GM23248 (cell line): ENCODE measurements at regions not wholly inside any gene's neighbourhood (a gene's known extent, or its start where the extent isn't known, plus 50 kb on each side); places are given as distances from the start of the nearest gene placed in this dataset.

Source experiments
- DNase-seq: peaks from one replicate; pipeline ENCODE4 v3.0.0-alpha.2; 2015
- H2AFZ ChIP-seq: fragments of 200-600 bp; sonication (generic); 2 replicates; pipeline ENCODE4 v1.6.1; 2016; ENCODE audit warnings: antibody characterized with exemption
- H3F3A ChIP-seq: fragments of 200-600 bp; sonication (generic); 2 replicates; pipeline ENCODE4 v1.6.1; 2016; ENCODE audit warnings: mild to moderate bottlenecking, antibody characterized with exemption, mixed run types; ENCODE audit not compliant: insufficient read depth
- H3K27ac ChIP-seq: fragments of 200-600 bp; sonication (generic); 2 replicates; pipeline ENCODE4 v1.5.1; 2016; ENCODE audit warnings: mild to moderate bottlenecking
- H3K27me3 ChIP-seq: fragments of 200-600 bp; sonication (generic); replicated peaks from 2 replicates; pipeline ENCODE4 v1.6.1; 2016; ENCODE audit warnings: mild to moderate bottlenecking; ENCODE audit not compliant: insufficient read depth
- H3K36me3 ChIP-seq: fragments of 200-600 bp; sonication (generic); 2 replicates; pipeline ENCODE4 v1.6.1; 2016; ENCODE audit warnings: low read depth, mild to moderate bottlenecking
- H3K4me1 ChIP-seq: fragments of 200-600 bp; sonication (generic); 2 replicates; pipeline ENCODE4 v1.6.1; 2016; ENCODE audit warnings: mild to moderate bottlenecking; ENCODE audit not compliant: insufficient read depth
- H3K4me2 ChIP-seq: fragments of 200-600 bp; sonication (generic); one replicate; pipeline ENCODE4 v1.6.1; 2016; ENCODE audit warnings: mild to moderate bottlenecking; ENCODE audit not compliant: unreplicated experiment
- H3K4me3 ChIP-seq: fragments of 200-600 bp; sonication (generic); 2 replicates; pipeline ENCODE4 v1.5.1; 2016; ENCODE audit warnings: mild to moderate bottlenecking
- H3K79me2 ChIP-seq: fragments of 200-600 bp; sonication (generic); 2 replicates; pipeline ENCODE4 v1.6.1; 2016; ENCODE audit warnings: mild to moderate bottlenecking; ENCODE audit not compliant: insufficient read depth
- H3K9ac ChIP-seq: fragments of 200-600 bp; sonication (generic); 2 replicates; pipeline ENCODE4 v1.6.1; 2016; ENCODE audit warnings: mild to moderate bottlenecking
- H3K9me2 ChIP-seq: fragments of 200-600 bp; sonication (generic); 2 replicates; pipeline ENCODE4 v1.6.1; 2016; ENCODE audit warnings: mixed run types, mild to moderate bottlenecking, moderate library complexity; ENCODE audit not compliant: insufficient read depth
- H3K9me3 ChIP-seq: fragments of 200-600 bp; sonication (generic); one replicate; pipeline ENCODE4 v1.6.1; 2017; ENCODE audit warnings: low read depth
- H4K20me1 ChIP-seq: fragments of 200-600 bp; sonication (generic); 2 replicates; pipeline ENCODE4 v1.6.0; 2016; ENCODE audit not compliant: insufficient read depth
- EZH2 ChIP-seq: fragments of 200-600 bp; sonication (generic); IDR thresholded peaks from 2 replicates; pipeline ENCODE4 v1.6.1; 2018; ENCODE audit warnings: antibody characterized with exemption, mild to moderate bottlenecking; ENCODE audit not compliant: insufficient read depth, poor library complexity, severe bottlenecking
- EZH2phosphoT487 ChIP-seq: fragments of 200-600 bp; sonication (generic); IDR thresholded peaks from 2 replicates; pipeline ENCODE4 v1.6.1; 2018; ENCODE audit warnings: antibody characterized with exemption, moderate library complexity, mild to moderate bottlenecking, low read depth; ENCODE audit not compliant: insufficient read depth
- WGBS, 2 experiments: methylation state at CpG; one replicate each; pipeline ENCODE4 v1.1.6; 2015 to 2017; ENCODE audit warnings: low lambda C conversion rate in 2 of 2, low coverage in 1 of 2; ENCODE audit errors: missing lambda C conversion rate in 2 of 2; 5-methylcytosine and 5-hydroxymethylcytosine counted together
- in situ Hi-C: fragments of 300-500 bp; cut with MboI; formaldehyde crosslinking; loops from 2 replicates; pipeline ENCODE4 v1.15.0; 2020

GRCh38 chr3:55368366-55368765 lies 118.7 kb downstream of the WNT5A start:
- in situ Hi-C loops: no loop called here
- H3K9ac ChIP-seq: no peak overlapping the region
- no peaks in the 10 kb centered on the region for H3K27me3 ChIP-seq
- H3K4me1 ChIP-seq: peaks cover 26% of the 10 kb centered on the region
- no peaks in the 10 kb centered on the region for H4K20me1 ChIP-seq
- H3K36me3 ChIP-seq: no peaks in the 10 kb centered on the region
- TF ChIP-seq EZH2 (no peak), EZH2phosphoT487 (no peak)
- no peaks in the 10 kb centered on the region for H3K79me2 ChIP-seq
- H3K9me3 ChIP-seq: no peaks in the 10 kb centered on the region
- WGBS, 2 experiments: 82 to 88% methylated on average over 6 of the region's 6 CpGs
- no peaks in the 10 kb centered on the region for H3K9me2 ChIP-seq
- no peak overlapping the region for H3K4me2 ChIP-seq
- no peak overlapping the region for H3K4me3 ChIP-seq
- no peak for DNase-seq
- H2AFZ ChIP-seq: no peak overlapping the region
- no peak overlapping the region for H3K27ac ChIP-seq
- peaks cover 4% of the 10 kb centered on the region; the same call in 1 of the 2 replicates for H3F3A ChIP-seq

GRCh38 chr3:55367384-55367783 lies 119.7 kb downstream of the WNT5A start:
- peaks cover 13% of the 10 kb centered on the region for H3F3A ChIP-seq
- no peaks in the 10 kb centered on the region for H3K9me2 ChIP-seq
- H4K20me1 ChIP-seq: no peaks in the 10 kb centered on the region
- H3K79me2 ChIP-seq: no peaks in the 10 kb centered on the region
- H3K27me3 ChIP-seq: no peaks in the 10 kb centered on the region
- H2AFZ ChIP-seq: no peak overlapping the region
- no peak overlapping the region for H3K4me3 ChIP-seq
- no peak overlapping the region for H3K27ac ChIP-seq
- peaks cover 36% of the 10 kb centered on the region for H3K4me1 ChIP-seq
- no peaks in the 10 kb centered on the region for H3K36me3 ChIP-seq
- in situ Hi-C loops: no loop called here
- TF ChIP-seq EZH2 (no peak), EZH2phosphoT487 (no peak)
- DNase-seq: peak; percentile 9
- H3K9ac ChIP-seq: no peak overlapping the region
- no peaks in the 10 kb centered on the region for H3K9me3 ChIP-seq
- 29 to 30% methylated on average over 2 of the region's 2 CpGs for WGBS, 2 experiments
- no peak overlapping the region for H3K4me2 ChIP-seq

GRCh38 chr3:55364421-55364820 lies 122.7 kb downstream of the WNT5A start:
- H3F3A ChIP-seq: peaks cover 22% of the 10 kb centered on the region
- WGBS, 2 experiments: 42 to 58% methylated on average over 4 of the region's 4 CpGs
- no peaks in the 10 kb centered on the region for H3K9me2 ChIP-seq
- peak overlapping the region; percentile 6 for H3K4me2 ChIP-seq
- H3K9ac ChIP-seq: no peak overlapping the region
- no peak for TF ChIP-seq EZH2
- H4K20me1 ChIP-seq: no peaks in the 10 kb centered on the region
- H3K36me3 ChIP-seq: no peaks in the 10 kb centered on the region
- DNase-seq: peak; percentile 69
- H3K79me2 ChIP-seq: no peaks in the 10 kb centered on the region
- peak overlapping the region; percentile 52 for H3K27ac ChIP-seq
- peaks cover 50% of the 10 kb centered on the region for H3K4me1 ChIP-seq
- no peaks in the 10 kb centered on the region for H3K27me3 ChIP-seq
- no peak overlapping the region for H3K4me3 ChIP-seq
- no peak overlapping the region for H2AFZ ChIP-seq
- in situ Hi-C loops: no loop called here
- no peaks in the 10 kb centered on the region for H3K9me3 ChIP-seq

- peak overlapping the region; percentile 65 for H3K4me2 ChIP-seq
- peak; percentile 64 for DNase-seq
- H3K4me1 ChIP-seq: peaks cover 47% of the 10 kb centered on the region
- peak overlapping the region; percentile 30 for H2AFZ ChIP-seq
- H3K9me3 ChIP-seq: no peaks in the 10 kb centered on the region
- in situ Hi-C loops: no loop called here
- H3K36me3 ChIP-seq: no peaks in the 10 kb centered on the region
- no peak for TF ChIP-seq EZH2phosphoT487
- no peak for TF ChIP-seq EZH2
- peak overlapping the region; percentile 6; the same call in 1 of the 2 replicates for H3K9ac ChIP-seq
- 54 to 60% methylated on average over 3 of the region's 3 CpGs for WGBS, 2 experiments
- no peak overlapping the region for H3K4me3 ChIP-seq
- H3K9me2 ChIP-seq: no peaks in the 10 kb centered on the region
- H3K79me2 ChIP-seq: no peaks in the 10 kb centered on the region
- no peaks in the 10 kb centered on the region for H4K20me1 ChIP-seq
- H3K27ac ChIP-seq: peak overlapping the region; percentile 71
- H3K27me3 ChIP-seq: no peaks in the 10 kb centered on the region
- H3F3A ChIP-seq: peaks cover 22% of the 10 kb centered on the region
These were observed 124.7 kb downstream of the WNT5A start for GRCh38 chr3:55362210-55362960.
